ENCODE measurements at regions not wholly inside any gene's neighbourhood (a gene's known extent, or its start where the extent isn't known, plus 50 kb on each side); places are given as distances from the start of the nearest gene placed in this dataset.
"Not testable (repeated sequence)": the region's sequence is repeated elsewhere in the genome, so short reads cannot be mapped to it uniquely, and the experiment has no call there.

DNA sequence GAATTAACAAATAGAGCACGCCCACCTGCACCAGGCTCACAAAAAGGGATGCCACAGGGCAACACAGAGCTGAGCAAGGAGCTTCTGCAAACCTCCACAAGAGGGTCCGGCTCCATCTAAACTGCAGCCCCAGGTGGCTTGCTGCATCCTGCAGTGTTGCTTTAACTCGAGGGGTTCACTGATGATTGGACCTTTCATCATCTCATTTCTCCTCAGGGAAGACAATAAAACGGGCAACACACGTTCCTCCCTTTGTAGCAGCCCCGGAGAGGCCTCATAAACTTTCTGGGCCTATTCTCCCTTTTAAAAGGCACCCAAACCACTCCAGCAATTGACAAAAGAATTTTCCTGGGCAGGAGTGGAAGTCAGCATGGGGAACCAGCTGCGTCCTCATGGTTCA lies 161.5 kb upstream of the CDH4 start:
- H3K4me1 ChIP-seq (ENCODE audit: low read depth): no peaks in the 10 kb centered on the region
- peaks cover 6% of the 10 kb centered on the region for H3K9me3 ChIP-seq
- TF ChIP-seq, protein P1, sequence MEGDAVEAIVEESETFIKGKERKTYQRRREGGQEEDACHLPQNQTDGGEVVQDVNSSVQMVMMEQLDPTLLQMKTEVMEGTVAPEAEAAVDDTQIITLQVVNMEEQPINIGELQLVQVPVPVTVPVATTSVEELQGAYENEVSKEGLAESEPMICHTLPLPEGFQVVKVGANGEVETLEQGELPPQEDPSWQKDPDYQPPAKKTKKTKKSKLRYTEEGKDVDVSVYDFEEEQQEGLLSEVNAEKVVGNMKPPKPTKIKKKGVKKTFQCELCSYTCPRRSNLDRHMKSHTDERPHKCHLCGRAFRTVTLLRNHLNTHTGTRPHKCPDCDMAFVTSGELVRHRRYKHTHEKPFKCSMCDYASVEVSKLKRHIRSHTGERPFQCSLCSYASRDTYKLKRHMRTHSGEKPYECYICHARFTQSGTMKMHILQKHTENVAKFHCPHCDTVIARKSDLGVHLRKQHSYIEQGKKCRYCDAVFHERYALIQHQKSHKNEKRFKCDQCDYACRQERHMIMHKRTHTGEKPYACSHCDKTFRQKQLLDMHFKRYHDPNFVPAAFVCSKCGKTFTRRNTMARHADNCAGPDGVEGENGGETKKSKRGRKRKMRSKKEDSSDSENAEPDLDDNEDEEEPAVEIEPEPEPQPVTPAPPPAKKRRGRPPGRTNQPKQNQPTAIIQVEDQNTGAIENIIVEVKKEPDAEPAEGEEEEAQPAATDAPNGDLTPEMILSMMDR (IDR thresholded peaks at IDR 0.05): no peak
- intact Hi-C loops (cut with DNase I, micrococcal nuclease): no loop called here
- H3K4me3 ChIP-seq: no peak overlapping the region
- no peak for ATAC-seq
- H3K36me3 ChIP-seq (ENCODE audit: low read depth): no peaks in the 10 kb centered on the region
- no peak for DNase-seq

DNA sequence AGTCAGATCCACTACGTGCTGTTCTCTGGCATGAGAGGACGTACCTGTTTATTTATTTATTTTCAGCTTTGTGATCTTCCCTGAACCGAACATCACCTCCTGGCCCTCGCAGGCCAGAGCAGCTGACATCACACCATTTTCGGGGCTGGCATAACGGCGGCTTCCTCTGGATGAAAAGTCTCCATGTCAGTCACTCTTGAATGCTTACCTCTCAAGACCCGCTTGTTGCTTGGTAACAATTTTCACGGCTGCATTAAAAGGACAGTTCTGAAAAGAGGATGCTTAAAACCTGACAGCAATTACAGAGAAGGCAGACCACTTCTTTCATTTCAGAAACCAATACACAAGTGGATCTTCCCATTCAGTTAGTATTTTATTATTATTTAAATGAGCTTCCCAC lies 159.8 kb upstream of the CDH4 start:
- Histone ChIP-seq H3K9me3 (peaks cover 14% of the 10 kb centered on the region), H3K36me3 (ENCODE audit: low read depth) (no peaks in the 10 kb centered on the region), H3K4me1 (ENCODE audit: low read depth) (no peaks in the 10 kb centered on the region), H3K4me3 (no peak overlapping the region)
- no peak for ATAC-seq
- no peak for DNase-seq
- intact Hi-C loops (cut with DNase I, micrococcal nuclease): no loop called here
- TF ChIP-seq, protein P1 (IDR thresholded peaks at IDR 0.05): no peak

DNA sequence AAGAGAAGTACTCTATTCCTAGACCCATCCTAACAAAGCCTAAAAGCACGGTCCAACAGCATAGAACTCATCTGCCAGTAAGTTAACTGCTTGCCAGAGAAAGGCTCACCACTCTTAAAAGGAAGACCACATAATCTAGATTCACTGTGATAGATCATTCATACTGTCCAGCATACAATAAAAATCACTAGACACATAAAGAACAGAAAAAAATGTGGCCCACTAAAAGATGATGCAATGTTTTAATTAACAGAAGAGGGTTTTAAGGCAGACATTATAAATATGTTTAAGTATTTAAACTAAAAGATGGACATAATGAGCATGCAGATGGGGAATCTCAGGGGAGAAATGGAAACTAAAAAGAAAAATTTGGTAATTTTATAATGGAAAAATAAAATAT lies 157.5 kb upstream of the CDH4 start:
- Histone ChIP-seq H3K36me3 (ENCODE audit: low read depth) (no peaks in the 10 kb centered on the region), H3K4me1 (ENCODE audit: low read depth) (no peaks in the 10 kb centered on the region), H3K9me3 (peaks cover 14% of the 10 kb centered on the region), H3K4me3 (no peak overlapping the region)
- TF ChIP-seq, protein P1 (IDR thresholded peaks at IDR 0.05): no peak
- no peak for ATAC-seq
- DNase-seq: no peak
- intact Hi-C loops (cut with DNase I, micrococcal nuclease): no loop called here

DNA sequence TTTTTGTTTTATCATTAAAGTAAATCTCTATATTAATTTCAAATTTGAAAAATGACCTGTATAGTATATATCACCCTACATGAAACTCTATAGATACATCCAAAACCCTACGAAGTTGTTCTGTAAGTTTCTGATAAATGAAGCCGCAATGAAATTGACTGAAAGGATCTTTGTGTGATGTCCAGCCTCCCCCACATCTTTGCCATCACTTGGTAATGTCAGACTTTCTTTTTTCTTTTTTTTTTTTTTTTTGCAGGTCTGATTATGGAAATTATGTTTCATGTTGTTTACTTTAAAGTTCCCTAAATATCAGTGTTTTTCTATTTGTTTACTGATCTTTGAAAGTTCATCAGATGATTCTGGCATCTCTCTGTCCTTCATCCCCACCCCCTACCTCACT lies 155.6 kb upstream of the CDH4 start:
- intact Hi-C loops (cut with DNase I, micrococcal nuclease): no loop called here
- H3K36me3 ChIP-seq (ENCODE audit: low read depth): no peaks in the 10 kb centered on the region
- DNase-seq: no peak
- ATAC-seq: no peak
- TF ChIP-seq, protein P1 (IDR thresholded peaks at IDR 0.05): no peak
- H3K9me3 ChIP-seq: peaks cover 14% of the 10 kb centered on the region
- no peak overlapping the region for H3K4me3 ChIP-seq
- H3K4me1 ChIP-seq (ENCODE audit: low read depth): no peaks in the 10 kb centered on the region

DNA sequence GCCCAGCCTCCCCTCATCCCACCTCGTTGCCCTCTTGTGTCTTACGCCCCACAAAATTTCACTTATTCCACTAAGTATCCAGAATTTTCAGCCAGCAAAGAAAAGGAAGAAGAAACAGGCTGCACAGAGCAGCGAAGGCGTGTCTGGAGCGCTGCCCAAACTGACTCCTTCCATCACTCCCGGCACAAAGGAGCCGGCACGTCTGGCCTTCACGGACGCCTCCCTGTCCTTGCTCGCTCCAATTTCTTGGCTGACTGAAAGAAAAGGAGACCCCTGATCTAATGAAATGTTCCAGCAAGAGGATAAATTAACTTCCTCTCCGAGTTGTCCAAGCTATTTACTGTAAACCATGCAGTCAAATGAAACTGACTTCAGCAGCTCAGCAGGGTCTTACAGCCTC lies 152.3 kb upstream of the CDH4 start:
- H3K4me3 ChIP-seq: no peak overlapping the region
- no peak for DNase-seq

DNA sequence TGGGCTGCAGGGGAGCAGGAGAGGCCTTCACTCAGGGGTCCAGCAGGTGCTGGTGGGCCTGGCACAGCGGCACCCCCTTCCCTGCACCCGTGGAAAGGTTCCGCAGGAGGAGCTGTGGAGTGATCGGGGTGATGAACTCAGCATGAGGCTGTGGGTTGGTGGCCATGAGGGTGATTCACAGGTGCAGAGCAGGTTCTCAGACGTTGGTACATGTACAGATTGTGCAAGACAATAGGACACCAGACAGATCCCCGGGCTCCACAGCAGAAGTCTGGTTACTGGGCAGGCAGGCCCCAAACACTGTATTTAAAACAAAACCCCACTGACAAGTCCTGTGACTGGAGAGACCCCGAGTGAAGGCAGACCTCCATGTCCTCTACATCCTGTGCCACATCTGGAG lies 151.6 kb upstream of the CDH4 start:
- DNase-seq (no peak), ATAC-seq (no peak)
- intact Hi-C loops (cut with DNase I, micrococcal nuclease): no loop called here
- no peaks in the 10 kb centered on the region for H3K36me3 ChIP-seq (ENCODE audit: low read depth)
- H3K4me3 ChIP-seq: no peak overlapping the region
- H3K9me3 ChIP-seq: peaks cover 7% of the 10 kb centered on the region
- TF ChIP-seq, protein P1 (IDR thresholded peaks at IDR 0.05): no peak
- H3K4me1 ChIP-seq (ENCODE audit: low read depth): no peaks in the 10 kb centered on the region

More for the DNA sequence above, 152.3 kb upstream of the CDH4 start:
- peaks cover 7% of the 10 kb centered on the region for H3K9me3 ChIP-seq
- H3K36me3 ChIP-seq (ENCODE audit: low read depth): no peaks in the 10 kb centered on the region
- no peaks in the 10 kb centered on the region for H3K4me1 ChIP-seq (ENCODE audit: low read depth)
- ATAC-seq: no peak
- intact Hi-C loops (cut with DNase I, micrococcal nuclease): no loop called here
- TF ChIP-seq, protein P1 (IDR thresholded peaks at IDR 0.05): no peak

DNA sequence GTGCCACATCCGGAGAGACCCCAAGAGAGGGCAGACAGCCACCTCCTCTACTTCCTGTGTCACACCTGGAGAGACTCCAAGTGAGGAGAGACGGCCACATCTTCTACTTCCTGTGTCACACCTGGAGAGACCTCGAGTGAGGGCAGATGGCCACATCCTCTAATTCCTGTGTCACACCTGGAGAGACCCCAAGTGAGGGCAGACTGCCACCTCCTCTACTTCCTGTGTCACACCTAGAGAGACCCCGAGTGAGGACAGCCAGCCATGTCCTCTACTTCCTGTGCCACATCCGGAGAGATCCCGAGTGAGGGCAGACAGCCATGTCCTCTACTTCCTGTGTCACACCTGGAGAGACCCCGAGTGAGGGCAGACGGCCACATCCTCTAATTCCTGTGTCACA lies 150.7 kb upstream of the CDH4 start:
- DNase-seq; ATAC-seq; intact Hi-C loops (cut with DNase I, micrococcal nuclease): not testable (repeated sequence)

More for the DNA sequence above, 150.7 kb upstream of the CDH4 start:
- H3K4me3 ChIP-seq; H3K4me1 ChIP-seq (ENCODE audit: low read depth); H3K9me3 ChIP-seq; H3K36me3 ChIP-seq (ENCODE audit: low read depth): not testable (repeated sequence)
